Naive thymus-derived CD4-positive, alpha-beta T cell (primary cell): ENCODE measurements at regions not wholly inside any gene's neighbourhood (a gene's known extent, or its start where the extent isn't known, plus 50 kb on each side); places are given as distances from the start of the nearest gene placed in this dataset.

Experiments used
- ATAC-seq: fragments of 150-1000 bp; cut with Tn5 transposase; 2 replicates; pipeline ENCODE4 v1.10.0; 2021; ENCODE audit warnings: mild to moderate bottlenecking, moderate library complexity
- CTCF ChIA-PET: fragments of 350-600 bp; sonication (Branson Sonifier 250); formaldehyde crosslinking; loops from one replicate; lab custom pipeline; 2021; ENCODE audit warnings: antibody characterized with exemption; lab: Charles Lee
- POLR2A ChIA-PET: fragments of 350-600 bp; sonication (Branson Sonifier 250); formaldehyde crosslinking; loops from one replicate; lab custom pipeline; 2021; ENCODE audit warnings: antibody characterized with exemption, inconsistent platforms; lab: Charles Lee
- DNase-seq, 9 donors: peaks; one replicate each; pipeline versions ENCODE4 v3.0.0 to v3.0.0-alpha.2; 2020 to 2022; ENCODE audit warnings: mixed read lengths in 1 of 9
- H3K27ac ChIP-seq: one replicate; pipeline ENCODE4 v1.7.0; 2013; ENCODE audit warnings: mild to moderate bottlenecking, low read depth, low read length, moderate library complexity
- H3K27me3 ChIP-seq, 2 donors: one replicate each; pipeline ENCODE4 v1.7.0; 2013; ENCODE audit warnings: low read length in 2 of 2, mild to moderate bottlenecking in 2 of 2, moderate library complexity in 2 of 2; ENCODE audit not compliant: control insufficient read depth in 2 of 2, insufficient read depth in 2 of 2
- H3K36me3 ChIP-seq, 3 experiments: 1 replicate in 2 of 3; 2 replicates in 1 of 3; pipeline ENCODE4 v1.7.0; 2013; ENCODE audit warnings: low read length in 3 of 3, mild to moderate bottlenecking in 3 of 3, moderate library complexity in 1 of 3; ENCODE audit not compliant: insufficient read depth in 3 of 3, control insufficient read depth in 2 of 3
- H3K4me1 ChIP-seq, 2 donors: one replicate each; pipeline ENCODE4 v1.7.0; 2013; ENCODE audit warnings: low read length in 2 of 2, mild to moderate bottlenecking in 2 of 2, moderate library complexity in 1 of 2; ENCODE audit not compliant: control insufficient read depth in 2 of 2, insufficient read depth in 2 of 2
- H3K4me3 ChIP-seq: 2 replicates; pipeline ENCODE4 v1.7.0; 2013; ENCODE audit warnings: mild to moderate bottlenecking, low read length
- H3K9me3 ChIP-seq, 3 experiments: 1 replicate in 2 of 3; 2 replicates in 1 of 3; pipeline ENCODE4 v1.7.0; 2013; ENCODE audit warnings: low read length in 3 of 3; ENCODE audit not compliant: control insufficient read depth in 2 of 3
- H3K27ac Mint-ChIP-seq, 9 donors: one replicate each; pipeline ENCODE4 v1.8.0; 2020 to 2022; ENCODE audit warnings: mixed read lengths in 9 of 9, mild to moderate bottlenecking in 8 of 9, moderate library complexity in 5 of 9, inconsistent platforms in 2 of 9
- H3K27me3 Mint-ChIP-seq, 5 donors: one replicate each; pipeline ENCODE4 v1.8.0; 2021 to 2022; ENCODE audit warnings: mixed read lengths in 5 of 5, mild to moderate bottlenecking in 1 of 5
- H3K36me3 Mint-ChIP-seq, 5 donors: one replicate each; pipeline ENCODE4 v1.8.0; 2020 to 2022; ENCODE audit warnings: mixed read lengths in 5 of 5, mild to moderate bottlenecking in 3 of 5, inconsistent platforms in 1 of 5
- H3K4me1 Mint-ChIP-seq, 7 donors: one replicate each; pipeline ENCODE4 v1.8.0; 2020 to 2022; ENCODE audit warnings: mixed read lengths in 7 of 7, mild to moderate bottlenecking in 3 of 7, inconsistent platforms in 1 of 7
- H3K4me3 Mint-ChIP-seq, 10 donors: one replicate each; pipeline ENCODE4 v1.8.0; 2020 to 2022; ENCODE audit warnings: mild to moderate bottlenecking in 10 of 10, mixed read lengths in 10 of 10, moderate library complexity in 6 of 10, inconsistent platforms in 2 of 10
- H3K9me3 Mint-ChIP-seq, 11 donors: one replicate each; pipeline ENCODE4 v1.8.0; 2020 to 2022; ENCODE audit warnings: mixed read lengths in 11 of 11, mild to moderate bottlenecking in 4 of 11, inconsistent platforms in 1 of 11, moderate library complexity in 1 of 11
- intact Hi-C, 2 donors: fragments of 100-400 bp; cut with micrococcal nuclease; formaldehyde crosslinking; loops; one replicate each; pipeline ENCODE4 v1.15.1; 2023

GRCh38 chr4:177769155-177769554 is 326.9 kb upstream of the AGA start:
- peaks cover 0 to 7% (median 0%) of the 10 kb centered on the region in 5 donors for H3K27me3 Mint-ChIP-seq
- no peaks in the 10 kb centered on the region for H3K36me3 Mint-ChIP-seq
- no peaks in the 10 kb centered on the region for H3K4me1 Mint-ChIP-seq
- ATAC-seq (no peak), DNase-seq (no peak)
- ChIA-PET POLR2A (no interaction called here), CTCF (no interaction called here)
- Histone ChIP-seq H3K9me3 (no peaks in the 10 kb centered on the region), H3K27ac (no peak overlapping the region), H3K4me3 (no peak overlapping the region), H3K36me3 (no peaks in the 10 kb centered on the region), H3K27me3 (no peaks in the 10 kb centered on the region), H3K4me1 (no peaks in the 10 kb centered on the region)
- H3K9me3 Mint-ChIP-seq: no peaks in the 10 kb centered on the region
- intact Hi-C loops: no loop called here
- no peak overlapping the region for H3K4me3 Mint-ChIP-seq
- no peak overlapping the region for H3K27ac Mint-ChIP-seq

DNA sequence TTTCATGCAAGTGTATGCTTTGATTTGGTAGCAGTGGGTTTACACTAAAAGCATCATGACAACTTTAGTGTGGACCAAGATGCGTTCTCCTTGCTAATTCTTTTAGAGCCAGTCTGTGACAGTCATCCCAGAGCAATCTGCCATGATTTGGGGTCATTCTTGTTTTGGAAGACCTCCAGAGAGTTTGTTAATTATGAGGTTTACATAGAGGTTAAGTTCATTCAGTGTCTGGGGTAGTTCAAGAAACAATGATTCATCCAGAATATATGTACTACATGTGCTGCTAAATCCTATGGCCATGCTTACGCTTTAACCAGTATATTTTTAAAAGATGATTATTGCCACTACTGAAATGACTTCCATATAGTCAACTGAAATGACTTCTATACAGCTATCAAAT is 328.5 kb upstream of the AGA start:
- Mint-ChIP-seq H3K4me1 (no peaks in the 10 kb centered on the region), H3K9me3 (peaks cover 0 to 3% (median 0%) of the 10 kb centered on the region in 11 donors), H3K36me3 (no peaks in the 10 kb centered on the region), H3K27ac (no peak overlapping the region), H3K27me3 (peaks cover 0 to 7% (median 0%) of the 10 kb centered on the region in 5 donors), H3K4me3 (no peak overlapping the region)
- Histone ChIP-seq H3K4me3 (no peak overlapping the region), H3K27me3 (no peaks in the 10 kb centered on the region), H3K4me1 (no peaks in the 10 kb centered on the region), H3K36me3 (no peaks in the 10 kb centered on the region), H3K27ac (no peak overlapping the region), H3K9me3 (no peaks in the 10 kb centered on the region)
- POLR2A ChIA-PET: no interaction called here
- no peak for DNase-seq
- intact Hi-C loops: no loop called here
- CTCF ChIA-PET: no interaction called here
- ATAC-seq: no peak

- no peak overlapping the region for H3K4me3 ChIP-seq
- no peaks in the 10 kb centered on the region for H3K9me3 ChIP-seq
- intact Hi-C loops: no loop called here
- H3K27me3 ChIP-seq: no peaks in the 10 kb centered on the region
- peaks cover 0 to 3% (median 0%) of the 10 kb centered on the region in 11 donors for H3K9me3 Mint-ChIP-seq
- H3K27ac Mint-ChIP-seq: no peak overlapping the region
- peaks cover 0 to 4% (median 0%) of the 10 kb centered on the region in 5 donors for H3K27me3 Mint-ChIP-seq
- no peaks in the 10 kb centered on the region for H3K4me1 ChIP-seq
- no peak for DNase-seq
- no peaks in the 10 kb centered on the region for H3K36me3 ChIP-seq
- H3K36me3 Mint-ChIP-seq: no peaks in the 10 kb centered on the region
- POLR2A ChIA-PET: no interaction called here
- H3K27ac ChIP-seq: no peak overlapping the region
- H3K4me1 Mint-ChIP-seq: no peaks in the 10 kb centered on the region
- CTCF ChIA-PET: interaction anchor here (0.7 kb wide), 1 partner anchor 27 kb away, joined by 3 read pairs; no protein-coding TSS in a partner anchor
- no peak for ATAC-seq
- H3K4me3 Mint-ChIP-seq: no peak overlapping the region
Measured at GRCh38 chr4:177771645-177772044, 329.4 kb upstream of the AGA start.

- Mint-ChIP-seq H3K27me3 (peaks cover 0 to 15% (median 4%) of the 10 kb centered on the region in 5 donors), H3K9me3 (peaks cover 0 to 8% (median 2%) of the 10 kb centered on the region in 11 donors), H3K4me1 (no peaks in the 10 kb centered on the region), H3K27ac (no peak overlapping the region), H3K4me3 (no peak overlapping the region), H3K36me3 (no peaks in the 10 kb centered on the region)
- ATAC-seq: no peak
- H3K9me3 ChIP-seq: no peaks in the 10 kb centered on the region
- DNase-seq: no peak
- intact Hi-C loops: no loop called here
- no peak overlapping the region for H3K27ac ChIP-seq
- H3K36me3 ChIP-seq: no peaks in the 10 kb centered on the region
- H3K27me3 ChIP-seq: no peaks in the 10 kb centered on the region
- ChIA-PET CTCF (no interaction called here), POLR2A (no interaction called here)
- H3K4me3 ChIP-seq: no peak overlapping the region
- no peaks in the 10 kb centered on the region for H3K4me1 ChIP-seq
Measured at GRCh38 chr4:177778623-177779022, 336.4 kb upstream of the AGA start.

GRCh38 chr4:177785000-177785399 is 342.8 kb upstream of the AGA start:
- ATAC-seq (no peak), DNase-seq (no peak)
- H3K4me1 Mint-ChIP-seq: no peaks in the 10 kb centered on the region
- H3K27me3 Mint-ChIP-seq: peaks cover 0 to 15% (median 0%) of the 10 kb centered on the region in 5 donors
- H3K27me3 ChIP-seq: no peaks in the 10 kb centered on the region
- intact Hi-C loops: loop anchor here in 1 of 2 donors (10.0 kb wide), 1 partner anchor 60 kb away; no protein-coding TSS in a partner anchor
- no peak overlapping the region for H3K4me3 Mint-ChIP-seq
- H3K27ac ChIP-seq: no peak overlapping the region
- no peaks in the 10 kb centered on the region for H3K36me3 ChIP-seq
- CTCF ChIA-PET: no interaction called here
- no peaks in the 10 kb centered on the region for H3K4me1 ChIP-seq
- H3K9me3 Mint-ChIP-seq: peaks cover 0 to 9% (median 4%) of the 10 kb centered on the region in 11 donors
- no peak overlapping the region for H3K4me3 ChIP-seq
- POLR2A ChIA-PET: no interaction called here
- no peak overlapping the region for H3K27ac Mint-ChIP-seq
- H3K36me3 Mint-ChIP-seq: no peaks in the 10 kb centered on the region
- no peaks in the 10 kb centered on the region for H3K9me3 ChIP-seq

- intact Hi-C loops: loop anchor here in 1 of 2 donors (10.0 kb wide), 1 partner anchor 55 kb away; no protein-coding TSS in a partner anchor
- ATAC-seq (no peak), DNase-seq (no peak)
- Mint-ChIP-seq H3K27ac (no peak overlapping the region), H3K4me3 (no peak overlapping the region), H3K4me1 (no peaks in the 10 kb centered on the region), H3K9me3 (peaks cover 0 to 9% (median 0%) of the 10 kb centered on the region in 11 donors), H3K27me3 (no peaks in the 10 kb centered on the region), H3K36me3 (no peaks in the 10 kb centered on the region)
- no peaks in the 10 kb centered on the region for H3K4me1 ChIP-seq
- POLR2A ChIA-PET: no interaction called here
- H3K27me3 ChIP-seq: no peaks in the 10 kb centered on the region
- CTCF ChIA-PET: no interaction called here
- H3K4me3 ChIP-seq: no peak overlapping the region
- no peak overlapping the region for H3K27ac ChIP-seq
- H3K36me3 ChIP-seq: no peaks in the 10 kb centered on the region
- H3K9me3 ChIP-seq: no peaks in the 10 kb centered on the region
Measured at GRCh38 chr4:177789610-177790009, 347.4 kb upstream of the AGA start.

DNA sequence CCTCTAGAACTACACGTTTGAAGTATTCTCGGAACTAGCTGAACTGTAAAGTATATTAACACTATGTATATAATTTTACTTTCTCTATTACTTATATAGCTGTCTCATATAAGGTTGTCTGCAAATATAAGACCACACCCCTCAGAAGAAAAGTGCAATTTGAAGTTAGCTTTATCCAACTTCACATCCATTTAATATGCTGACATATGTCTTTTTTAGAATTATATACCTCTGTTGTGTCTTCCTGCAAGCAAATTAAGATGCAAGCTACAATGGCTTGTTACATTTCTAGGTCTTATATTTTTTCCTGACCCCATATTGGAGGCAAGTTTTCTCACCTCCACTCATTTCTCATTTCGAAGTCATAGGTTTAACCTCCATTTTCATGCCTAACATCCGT is 349.0 kb upstream of the AGA start:
- Mint-ChIP-seq H3K4me3 (no peak overlapping the region), H3K27me3 (no peaks in the 10 kb centered on the region), H3K27ac (no peak overlapping the region), H3K9me3 (peaks cover 0 to 9% (median 0%) of the 10 kb centered on the region in 11 donors), H3K4me1 (no peaks in the 10 kb centered on the region), H3K36me3 (no peaks in the 10 kb centered on the region)
- intact Hi-C loops: no loop called here
- ATAC-seq (no peak), DNase-seq (no peak)
- Histone ChIP-seq H3K4me1 (no peaks in the 10 kb centered on the region), H3K9me3 (no peaks in the 10 kb centered on the region), H3K27ac (no peak overlapping the region), H3K4me3 (no peak overlapping the region), H3K36me3 (no peaks in the 10 kb centered on the region), H3K27me3 (no peaks in the 10 kb centered on the region)
- POLR2A ChIA-PET: no interaction called here
- CTCF ChIA-PET: no interaction called here
